BE2C (cell line): ENCODE measurements at regions not wholly inside any gene's neighbourhood (a gene's known extent, or its start where the extent isn't known, plus 50 kb on each side); places are given as distances from the start of the nearest gene placed in this dataset.

ENCODE experiments used
- DNase-seq: peaks from one replicate; pipeline ENCODE4 v3.0.0-alpha.2; 2020
- H3K27me3 ChIP-seq: fragments of 250-450 bp; sonication (Bioruptor Pico); 2 replicates; pipeline ENCODE4 v1.5.1; 2020; ENCODE audit warnings: mild to moderate bottlenecking
- H3K36me3 ChIP-seq: fragments of 250-450 bp; sonication (Bioruptor Pico); 2 replicates; pipeline ENCODE4 v1.5.1; 2020; ENCODE audit warnings: mild to moderate bottlenecking
- H3K4me1 ChIP-seq: fragments of 250-450 bp; sonication (Bioruptor Pico); 2 replicates; pipeline ENCODE4 v1.5.1; 2020
- H3K4me3 ChIP-seq: 2 replicates; pipeline ENCODE4 v1.5.1; 2011; ENCODE audit warnings: low read depth, low read length
- H3K9me3 ChIP-seq: fragments of 250-450 bp; sonication (Bioruptor Pico); 2 replicates; pipeline ENCODE4 v1.5.1; 2020
- CTCF ChIP-seq: IDR thresholded peaks from 2 replicates; pipeline ENCODE4 v1.5.1; 2012; ENCODE audit warnings: mild to moderate bottlenecking, low read depth, low read length

- no peak overlapping the region for H3K4me3 ChIP-seq
These were observed 151.7 kb downstream of the EFNB2 start for GRCh38 chr13:106383791-106384190.

GRCh38 chr13:106382534-106382933 lies 152.9 kb downstream of the EFNB2 start:
- Histone ChIP-seq H3K4me3 (no peak overlapping the region), H3K36me3 (no peaks in the 10 kb centered on the region), H3K27me3 (no peaks in the 10 kb centered on the region), H3K4me1 (no peaks in the 10 kb centered on the region), H3K9me3 (no peaks in the 10 kb centered on the region)
- peak; percentile 26; the same call in 1 of the 2 replicates for TF ChIP-seq CTCF
- no peak for DNase-seq

More at GRCh38 chr13:106383791-106384190, 151.7 kb downstream of the EFNB2 start:
- Histone ChIP-seq H3K4me1 (no peaks in the 10 kb centered on the region), H3K9me3 (no peaks in the 10 kb centered on the region), H3K27me3 (no peaks in the 10 kb centered on the region), H3K36me3 (no peaks in the 10 kb centered on the region)
- no peak for DNase-seq
- no peak for TF ChIP-seq CTCF

GRCh38 chr13:106381091-106381490 lies 154.4 kb downstream of the EFNB2 start:
- Histone ChIP-seq H3K4me3 (no peak overlapping the region), H3K4me1 (no peaks in the 10 kb centered on the region), H3K9me3 (no peaks in the 10 kb centered on the region), H3K27me3 (no peaks in the 10 kb centered on the region), H3K36me3 (no peaks in the 10 kb centered on the region)
- DNase-seq: no peak
- TF ChIP-seq CTCF: no peak

- DNase-seq: no peak
- no peak overlapping the region for H3K4me3 ChIP-seq
- H3K9me3 ChIP-seq: no peaks in the 10 kb centered on the region
- no peaks in the 10 kb centered on the region for H3K36me3 ChIP-seq
- no peaks in the 10 kb centered on the region for H3K27me3 ChIP-seq
- H3K4me1 ChIP-seq: no peaks in the 10 kb centered on the region
- no peak for TF ChIP-seq CTCF
These were observed 157.4 kb downstream of the EFNB2 start for GRCh38 chr13:106377931-106378662.

GRCh38 chr13:106377341-106377740 lies 158.1 kb downstream of the EFNB2 start:
- no peak for TF ChIP-seq CTCF
- DNase-seq: no peak

GRCh38 chr13:106376401-106377112 lies 158.9 kb downstream of the EFNB2 start:
- peak; percentile 15 for DNase-seq
- no peaks in the 10 kb centered on the region for H3K4me1 ChIP-seq
- H3K36me3 ChIP-seq: no peaks in the 10 kb centered on the region
- H3K27me3 ChIP-seq: no peaks in the 10 kb centered on the region
- H3K9me3 ChIP-seq: no peaks in the 10 kb centered on the region
- TF ChIP-seq CTCF: peak; percentile 42; the same call in 1 of the 2 replicates
- no peak overlapping the region for H3K4me3 ChIP-seq

More at GRCh38 chr13:106377341-106377740, 158.1 kb downstream of the EFNB2 start:
- Histone ChIP-seq H3K36me3 (no peaks in the 10 kb centered on the region), H3K27me3 (no peaks in the 10 kb centered on the region), H3K4me3 (no peak overlapping the region), H3K4me1 (no peaks in the 10 kb centered on the region), H3K9me3 (no peaks in the 10 kb centered on the region)
